CD4-positive, alpha-beta T cell treated with Interleukin-15 for 4 hours (primary cell): ENCODE measurements at regions not wholly inside any gene's neighbourhood (a gene's known extent, or its start where the extent isn't known, plus 50 kb on each side); places are given as distances from the start of the nearest gene placed in this dataset.
"Not testable (repeated sequence)": the region's sequence is repeated elsewhere in the genome, so short reads cannot be mapped to it uniquely, and the experiment has no call there.

Experiments
- DNase-seq: peaks from one replicate; pipeline ENCODE4 v3.0.0-alpha.2; 2020; ENCODE audit warnings: low spot score

- DNase-seq, result no peak
These were observed 69.4 kb upstream of the FBXL17 start for GRCh38 chr5:108451269-108451668.

GRCh38 chr5:108444130-108444529 lies 62.2 kb upstream of the FBXL17 start:
- not testable (repeated sequence) for DNase-seq

GRCh38 chr5:108442063-108442651 lies 60.3 kb upstream of the FBXL17 start:
- not testable (repeated sequence) for DNase-seq

- no peak for DNase-seq
These were observed 55.5 kb upstream of the FBXL17 start for GRCh38 chr5:108437425-108437824.

- no peak for DNase-seq
These were observed 54.8 kb upstream of the FBXL17 start for GRCh38 chr5:108436696-108437095.

- DNase-seq, result no peak
These were observed 51.7 kb upstream of the FBXL17 start for GRCh38 chr5:108433600-108433999.

- no peak for DNase-seq
These were observed 50.1 kb upstream of the FBXL17 start for GRCh38 chr5:108432024-108432423.
